PC-3 (cell line): ENCODE measurements at regions not wholly inside any gene's neighbourhood (a gene's known extent, or its start where the extent isn't known, plus 50 kb on each side); places are given as distances from the start of the nearest gene placed in this dataset.

ENCODE experiments used
- EZH2phosphoT487 ChIP-seq: fragments of 300-600 bp; sonication (generic); IDR thresholded peaks from 2 replicates; pipeline ENCODE4 v1.6.1; 2018; ENCODE audit warnings: mild to moderate bottlenecking, antibody characterized with exemption, low read length, borderline replicate concordance
- TF ChIP-seq, protein P1 (sequence below): fragments of 300-600 bp; sonication (generic); conservative IDR thresholded peaks from 2 replicates; pipeline ENCODE4 v1.5.1; 2017; ENCODE audit warnings: antibody characterized with exemption, low read depth, mild to moderate bottlenecking, low read length

DNA sequence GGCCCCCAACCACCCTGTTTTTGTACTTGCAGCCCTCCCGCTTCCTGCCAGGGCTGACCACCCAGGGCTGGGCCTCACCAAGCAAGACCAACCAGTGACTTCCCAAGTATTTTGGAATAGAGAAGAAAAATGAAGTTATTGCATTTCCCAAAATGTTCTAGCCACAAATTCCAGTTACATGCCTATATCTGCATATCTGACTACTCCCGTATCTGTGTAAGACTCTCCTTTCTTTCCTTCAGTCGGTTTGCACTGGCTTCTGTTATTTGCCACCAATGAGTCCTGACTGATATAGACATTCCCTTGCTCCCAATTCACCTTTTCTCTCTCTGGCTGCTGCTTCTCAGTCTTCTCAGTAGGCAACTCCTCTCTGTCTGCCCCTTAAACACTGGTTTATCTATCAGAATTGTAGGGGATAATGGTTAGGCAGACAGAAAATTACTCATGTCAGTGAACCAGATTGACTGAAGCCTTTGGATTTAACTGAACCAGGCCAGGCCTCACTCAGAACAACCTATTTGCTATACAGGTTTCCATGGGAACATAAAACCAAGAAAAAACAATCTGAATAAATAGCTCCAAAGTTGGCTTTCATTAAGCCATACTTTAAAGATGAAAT lies 85.3 kb downstream of the SPTSSA start:
- TF ChIP-seq, protein P1, sequence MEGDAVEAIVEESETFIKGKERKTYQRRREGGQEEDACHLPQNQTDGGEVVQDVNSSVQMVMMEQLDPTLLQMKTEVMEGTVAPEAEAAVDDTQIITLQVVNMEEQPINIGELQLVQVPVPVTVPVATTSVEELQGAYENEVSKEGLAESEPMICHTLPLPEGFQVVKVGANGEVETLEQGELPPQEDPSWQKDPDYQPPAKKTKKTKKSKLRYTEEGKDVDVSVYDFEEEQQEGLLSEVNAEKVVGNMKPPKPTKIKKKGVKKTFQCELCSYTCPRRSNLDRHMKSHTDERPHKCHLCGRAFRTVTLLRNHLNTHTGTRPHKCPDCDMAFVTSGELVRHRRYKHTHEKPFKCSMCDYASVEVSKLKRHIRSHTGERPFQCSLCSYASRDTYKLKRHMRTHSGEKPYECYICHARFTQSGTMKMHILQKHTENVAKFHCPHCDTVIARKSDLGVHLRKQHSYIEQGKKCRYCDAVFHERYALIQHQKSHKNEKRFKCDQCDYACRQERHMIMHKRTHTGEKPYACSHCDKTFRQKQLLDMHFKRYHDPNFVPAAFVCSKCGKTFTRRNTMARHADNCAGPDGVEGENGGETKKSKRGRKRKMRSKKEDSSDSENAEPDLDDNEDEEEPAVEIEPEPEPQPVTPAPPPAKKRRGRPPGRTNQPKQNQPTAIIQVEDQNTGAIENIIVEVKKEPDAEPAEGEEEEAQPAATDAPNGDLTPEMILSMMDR: no peak
- TF ChIP-seq EZH2phosphoT487: no peak
